Fibroblast of pulmonary artery (primary cell): ENCODE measurements at regions not wholly inside any gene's neighbourhood (a gene's known extent, or its start where the extent isn't known, plus 50 kb on each side); places are given as distances from the start of the nearest gene placed in this dataset.
"Not testable (repeated sequence)": the region's sequence is repeated elsewhere in the genome, so short reads cannot be mapped to it uniquely, and the experiment has no call there.

ENCODE experiments used
- DNase-seq: peaks from one replicate; pipeline ENCODE4 v3.0.0-alpha.2; 2010; ENCODE audit warnings: low read depth
- H3K4me3 ChIP-seq: replicated peaks from 2 replicates; pipeline ENCODE4 v1.5.1; 2011; ENCODE audit warnings: low read depth, mild to moderate bottlenecking, control low read depth, low read length, moderate library complexity
- TF ChIP-seq, protein P1 (sequence below): IDR thresholded peaks from 2 replicates; pipeline ENCODE4 v1.5.1; 2011; ENCODE audit warnings: mild to moderate bottlenecking, control low read depth, low read length, inconsistent platforms; ENCODE audit errors: missing control alignments

DNA sequence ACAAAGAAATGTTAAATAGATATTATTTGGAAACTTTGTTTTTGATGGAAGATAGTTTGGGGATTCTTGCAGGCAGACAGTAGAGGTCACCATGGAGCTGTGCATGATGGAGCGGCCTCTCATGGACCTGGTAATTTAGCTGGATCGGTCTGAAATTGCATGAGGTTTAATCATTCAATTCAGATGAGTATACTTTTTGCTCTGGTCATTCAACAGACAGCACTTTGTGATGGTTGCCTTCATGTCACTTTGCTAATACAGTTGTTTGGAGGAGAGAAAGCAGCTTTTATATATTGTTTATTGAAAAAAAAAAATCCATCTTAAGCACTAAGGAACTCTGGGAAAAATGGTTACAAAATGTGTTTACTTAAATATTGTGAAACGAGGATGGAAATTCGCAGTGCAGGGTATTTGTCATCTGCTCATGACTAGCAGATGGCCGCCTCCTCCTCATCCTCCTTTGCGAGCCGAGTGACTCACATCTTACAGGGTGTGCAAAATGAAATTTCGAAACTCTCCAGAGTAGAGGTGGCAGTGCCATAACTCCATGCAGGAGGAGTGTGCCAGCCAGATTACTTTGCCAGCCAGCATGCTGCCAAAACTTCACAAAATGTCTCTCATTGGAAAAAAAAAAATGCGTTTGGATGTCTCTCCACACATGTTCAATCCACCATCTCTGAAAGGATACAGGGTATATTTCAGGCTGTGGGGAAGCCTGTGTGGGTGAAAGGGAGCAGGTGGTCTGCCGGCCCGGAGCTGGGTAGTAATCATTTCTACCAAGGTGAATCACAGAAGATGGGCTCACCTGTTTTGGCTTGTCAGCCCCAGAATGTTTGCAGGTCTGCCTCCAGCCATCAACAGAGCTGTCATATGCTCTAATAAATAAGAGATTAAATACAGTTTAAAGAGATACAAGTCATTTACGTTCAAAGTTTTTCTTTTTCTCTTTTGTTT, 314.9 kb upstream of the DIPK2B start:
- TF ChIP-seq, protein P1, sequence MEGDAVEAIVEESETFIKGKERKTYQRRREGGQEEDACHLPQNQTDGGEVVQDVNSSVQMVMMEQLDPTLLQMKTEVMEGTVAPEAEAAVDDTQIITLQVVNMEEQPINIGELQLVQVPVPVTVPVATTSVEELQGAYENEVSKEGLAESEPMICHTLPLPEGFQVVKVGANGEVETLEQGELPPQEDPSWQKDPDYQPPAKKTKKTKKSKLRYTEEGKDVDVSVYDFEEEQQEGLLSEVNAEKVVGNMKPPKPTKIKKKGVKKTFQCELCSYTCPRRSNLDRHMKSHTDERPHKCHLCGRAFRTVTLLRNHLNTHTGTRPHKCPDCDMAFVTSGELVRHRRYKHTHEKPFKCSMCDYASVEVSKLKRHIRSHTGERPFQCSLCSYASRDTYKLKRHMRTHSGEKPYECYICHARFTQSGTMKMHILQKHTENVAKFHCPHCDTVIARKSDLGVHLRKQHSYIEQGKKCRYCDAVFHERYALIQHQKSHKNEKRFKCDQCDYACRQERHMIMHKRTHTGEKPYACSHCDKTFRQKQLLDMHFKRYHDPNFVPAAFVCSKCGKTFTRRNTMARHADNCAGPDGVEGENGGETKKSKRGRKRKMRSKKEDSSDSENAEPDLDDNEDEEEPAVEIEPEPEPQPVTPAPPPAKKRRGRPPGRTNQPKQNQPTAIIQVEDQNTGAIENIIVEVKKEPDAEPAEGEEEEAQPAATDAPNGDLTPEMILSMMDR: peak; percentile 67

DNA sequence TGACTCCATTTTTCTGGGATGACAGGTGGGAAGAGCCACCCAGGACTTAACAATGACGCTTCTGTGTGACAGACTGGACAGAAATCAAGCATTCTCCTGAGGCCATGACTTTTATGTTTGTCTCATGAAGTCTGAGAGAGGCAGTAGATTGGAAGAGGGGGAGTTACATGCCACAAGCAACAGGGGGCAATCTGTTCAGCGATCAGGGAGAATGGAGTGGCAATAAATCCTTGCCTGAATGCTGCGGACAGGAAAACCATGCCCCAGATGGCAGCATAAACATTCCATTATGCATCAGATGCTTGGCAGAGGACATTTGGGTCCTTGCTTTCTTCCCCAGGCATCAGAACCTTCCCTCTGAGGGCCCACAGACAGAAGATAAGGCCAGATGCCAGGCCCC, 312.4 kb upstream of the DIPK2B start:
- DNase-seq: no peak
- no peak overlapping the region for H3K4me3 ChIP-seq
- TF ChIP-seq, protein P1: no peak

More for the DNA sequence above, 314.9 kb upstream of the DIPK2B start:
- peak; percentile 92 for DNase-seq
- H3K4me3 ChIP-seq: peak overlapping the region; percentile 23

DNA sequence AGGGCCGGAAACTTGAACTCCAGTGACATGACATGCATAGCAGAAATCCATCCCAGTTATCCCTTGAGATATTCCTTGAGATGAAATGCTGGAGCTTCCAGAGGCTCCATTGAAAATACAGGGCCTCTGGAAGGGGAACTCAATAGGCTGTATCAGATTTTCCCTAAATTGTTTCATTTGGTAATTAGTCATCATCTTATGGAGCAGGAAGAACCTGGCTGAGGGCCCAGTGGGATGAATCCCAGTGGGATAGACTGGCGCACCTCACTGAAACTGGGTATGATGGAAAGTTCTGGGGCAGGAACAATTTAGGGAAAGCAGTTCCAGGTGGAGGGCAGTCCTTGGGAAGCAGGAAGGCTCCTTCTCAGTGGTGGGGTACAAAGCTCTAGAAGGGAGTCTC, 307.8 kb upstream of the DIPK2B start:
- peak; percentile 29 for DNase-seq
- no peak overlapping the region for H3K4me3 ChIP-seq

DNA sequence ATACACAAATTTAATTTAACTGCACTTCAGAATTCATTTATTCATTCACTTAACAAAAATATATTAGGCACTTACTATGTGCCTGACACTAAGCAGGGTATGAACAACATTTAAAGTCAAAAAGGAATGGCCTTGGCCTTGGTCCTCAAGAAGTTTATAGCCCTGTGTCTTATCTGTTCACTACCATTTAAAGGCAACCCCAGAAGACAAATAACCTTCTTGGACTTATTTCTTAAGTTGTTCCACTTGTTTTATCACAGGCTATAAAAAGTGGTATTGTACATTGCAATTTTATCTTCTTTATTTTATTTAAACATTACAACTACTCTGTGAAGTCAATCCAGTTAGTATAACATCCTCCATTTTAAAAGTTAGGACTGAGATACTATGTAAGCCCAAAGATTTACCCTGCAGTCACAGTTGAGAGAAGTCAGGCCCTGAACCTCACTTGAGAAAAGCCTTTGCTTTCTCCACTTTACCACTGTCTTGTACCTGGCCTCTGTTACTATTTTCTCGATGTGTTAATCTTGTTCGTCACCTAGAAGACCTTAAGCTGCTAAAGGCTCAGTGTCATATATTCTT, 305.6 kb upstream of the DIPK2B start:
- no peak for DNase-seq
- TF ChIP-seq, protein P1: no peak
- no peak overlapping the region for H3K4me3 ChIP-seq

More for the DNA sequence above, 307.8 kb upstream of the DIPK2B start:
- TF ChIP-seq, protein P1: no peak

DNA sequence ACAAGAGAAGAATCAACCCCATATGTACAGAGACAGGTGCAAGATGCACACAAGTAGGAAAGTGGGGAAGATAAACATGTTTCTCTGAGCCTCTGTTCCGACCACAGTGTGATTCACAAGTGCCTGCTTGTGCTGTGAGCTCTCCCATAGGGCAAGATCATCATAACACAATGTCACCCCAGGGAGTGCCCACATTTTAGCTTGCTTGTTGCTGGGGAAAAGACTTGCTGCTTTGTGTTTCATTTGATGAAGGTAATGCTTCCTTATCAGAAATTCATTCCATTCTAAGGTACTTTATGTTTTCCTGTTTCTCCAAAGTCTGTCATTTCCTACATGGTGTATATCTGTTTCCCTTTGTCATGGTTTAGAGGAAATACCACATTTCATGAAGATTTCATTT, 304.5 kb upstream of the DIPK2B start:
- TF ChIP-seq, protein P1: no peak
- peak; percentile 39 for DNase-seq
- H3K4me3 ChIP-seq: no peak overlapping the region

DNA sequence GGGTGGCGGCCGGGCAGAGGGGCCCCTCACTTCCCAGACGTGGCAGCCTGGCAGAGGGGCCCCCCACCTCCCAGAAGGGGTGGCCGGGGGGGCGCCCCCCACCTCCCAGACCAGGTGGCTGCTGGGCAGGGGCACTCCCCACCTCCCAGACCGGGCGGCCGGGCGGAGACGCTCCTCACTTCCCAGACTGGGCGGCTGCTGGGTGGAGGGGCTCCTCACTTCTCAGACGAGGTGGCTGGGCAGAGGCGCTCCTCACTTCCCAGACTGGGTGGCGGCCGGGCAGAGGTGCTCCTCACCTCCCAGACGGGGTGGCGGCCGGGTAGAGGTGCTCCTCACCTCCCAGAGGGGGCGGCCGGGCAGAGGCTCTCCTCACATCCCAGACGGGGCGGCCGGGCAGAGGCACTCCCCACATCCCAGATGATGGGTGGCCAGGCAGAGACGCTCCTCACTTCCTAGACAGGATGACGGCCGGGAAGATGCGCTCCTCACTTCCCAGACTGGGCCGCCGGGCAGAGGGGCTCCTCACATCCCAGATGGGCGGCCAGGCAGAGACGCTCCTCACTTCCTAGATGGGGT, 303.2 kb upstream of the DIPK2B start:
- DNase-seq, H3K4me3 ChIP-seq: not testable (repeated sequence)

DNA sequence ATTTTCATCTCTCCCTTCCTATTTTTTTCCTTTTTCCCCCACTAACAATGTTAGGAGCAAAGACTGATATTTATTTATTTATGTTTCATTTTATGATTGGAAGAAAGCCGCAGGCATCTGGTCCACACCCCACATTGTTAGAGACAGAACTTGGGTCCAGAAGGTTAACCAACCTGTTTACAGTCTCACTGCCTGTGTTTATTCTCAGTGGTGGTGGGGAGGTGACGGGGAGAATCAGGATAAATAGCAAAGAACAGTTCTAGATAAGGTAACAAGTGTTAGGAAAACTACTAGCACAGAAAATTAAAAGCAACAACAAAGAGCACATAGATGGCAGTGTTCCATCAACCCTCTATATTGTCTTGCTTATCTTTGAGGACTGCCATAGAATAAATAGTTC, 301.7 kb upstream of the DIPK2B start:
- TF ChIP-seq, protein P1: no peak
- no peak for DNase-seq
- no peak overlapping the region for H3K4me3 ChIP-seq
